Uterus (tissue), 2 donors: ENCODE measurements at regions not wholly inside any gene's neighbourhood (a gene's known extent, or its start where the extent isn't known, plus 50 kb on each side); places are given as distances from the start of the nearest gene placed in this dataset.

ENCODE experiments used
- CTCF ChIP-seq, 4 experiments: fragments of 200-600 bp in 2 of 4; fragments of 450-650 bp in 2 of 4; sonication (generic) in 2 of 4; IDR thresholded peaks; one replicate each; pipeline ENCODE4 v1.5.1; 2016 to 2019; ENCODE audit warnings: antibody characterized with exemption in 4 of 4, mild to moderate bottlenecking in 2 of 4, moderate library complexity in 1 of 4
- POLR2A ChIP-seq, 2 donors: fragments of 450-650 bp; IDR thresholded peaks; one replicate each; pipeline ENCODE4 v1.6.1; 2016; ENCODE audit warnings: antibody characterized with exemption in 2 of 2, mild to moderate bottlenecking in 1 of 2, moderate library complexity in 1 of 2

- TF ChIP-seq CTCF (IDR thresholded peaks at IDR 0.05) (no peak), POLR2A (IDR thresholded peaks at IDR 0.05) (no peak)
Measured at GRCh38 chr17:53420035-53420641, 402.6 kb upstream of the KIF2B start.
